Stimulated activated memory B cell treated with anti-CD40 and anti-IgM and Interleukin-4, amounts not matched to agents 10 μg/mL and 1 μg/mL and 100 μg/mL, for 72 hours (primary cell): ENCODE measurements at regions not wholly inside any gene's neighbourhood (a gene's known extent, or its start where the extent isn't known, plus 50 kb on each side); places are given as distances from the start of the nearest gene placed in this dataset.
"Not testable (repeated sequence)": the region's sequence is repeated elsewhere in the genome, so short reads cannot be mapped to it uniquely, and the experiment has no call there.

Experiments used
- ATAC-seq: fragments of 150-1000 bp; cut with Tn5 transposase; 2 replicates; pipeline ENCODE4 v1.10.0; 2021
- H3K27ac Mint-ChIP-seq: one replicate; pipeline ENCODE4 v1.8.0; 2022; ENCODE audit warnings: mild to moderate bottlenecking, mixed read lengths
- H3K27me3 Mint-ChIP-seq: one replicate; pipeline ENCODE4 v1.8.0; 2022; ENCODE audit warnings: mixed read lengths
- H3K36me3 Mint-ChIP-seq: one replicate; pipeline ENCODE4 v1.8.0; 2022; ENCODE audit warnings: mixed read lengths
- H3K4me1 Mint-ChIP-seq: one replicate; pipeline ENCODE4 v1.8.0; 2022; ENCODE audit warnings: mixed read lengths
- H3K4me3 Mint-ChIP-seq: one replicate; pipeline ENCODE4 v1.8.0; 2022; ENCODE audit warnings: mild to moderate bottlenecking, moderate library complexity, mixed read lengths
- H3K9me3 Mint-ChIP-seq: one replicate; pipeline ENCODE4 v1.8.0; 2022; ENCODE audit warnings: mixed read lengths

DNA sequence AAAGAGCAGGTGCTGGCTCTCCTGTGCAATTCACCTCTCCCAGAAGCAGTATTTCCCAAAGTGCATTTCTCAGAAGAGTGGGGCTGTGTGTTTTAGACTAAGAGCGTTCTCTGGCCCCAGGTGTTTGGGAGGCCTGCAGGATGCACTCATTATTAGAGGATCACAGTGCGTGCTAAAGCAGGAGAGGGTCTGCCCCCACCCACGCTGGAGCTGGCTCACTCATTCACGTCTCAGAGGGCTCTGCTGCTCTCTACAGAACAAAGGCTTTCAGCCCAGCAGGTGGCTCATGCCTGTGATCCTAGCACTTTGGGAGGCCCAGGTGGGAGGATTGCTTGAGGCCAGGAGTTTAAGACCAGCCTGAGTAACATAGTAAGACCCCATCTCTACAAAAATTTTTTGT lies 756.7 kb downstream of the UQCRFS1 start:
- H3K9me3 Mint-ChIP-seq: peaks cover 16% of the 10 kb centered on the region
- H3K4me3 Mint-ChIP-seq: no peak overlapping the region
- ATAC-seq: no peak
- peaks cover 6% of the 10 kb centered on the region for H3K4me1 Mint-ChIP-seq
- no peaks in the 10 kb centered on the region for H3K36me3 Mint-ChIP-seq
- no peaks in the 10 kb centered on the region for H3K27me3 Mint-ChIP-seq
- no peak overlapping the region for H3K27ac Mint-ChIP-seq

DNA sequence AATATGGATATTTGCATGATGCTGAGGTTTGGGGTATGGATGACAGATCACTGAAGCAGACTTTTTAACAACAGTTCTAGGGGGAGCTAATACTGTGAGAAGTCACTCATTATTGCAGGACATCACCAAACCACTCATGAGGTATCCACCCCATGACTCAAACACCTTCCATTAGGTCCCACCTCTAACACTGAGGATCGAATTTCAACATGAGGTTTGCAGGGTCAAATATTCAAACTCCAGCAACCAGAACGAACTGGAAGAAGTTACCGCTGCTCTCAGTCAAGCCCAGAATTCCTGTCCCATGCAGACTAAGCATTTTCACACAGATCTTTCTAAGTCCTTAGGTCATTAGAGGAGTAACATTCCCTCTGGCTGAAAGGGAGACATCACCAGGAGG lies 758.9 kb downstream of the UQCRFS1 start:
- Mint-ChIP-seq H3K4me1 (no peaks in the 10 kb centered on the region), H3K27ac (no peak overlapping the region), H3K4me3 (no peak overlapping the region), H3K36me3 (no peaks in the 10 kb centered on the region), H3K9me3 (peaks cover 12% of the 10 kb centered on the region), H3K27me3 (no peaks in the 10 kb centered on the region)
- no peak for ATAC-seq

DNA sequence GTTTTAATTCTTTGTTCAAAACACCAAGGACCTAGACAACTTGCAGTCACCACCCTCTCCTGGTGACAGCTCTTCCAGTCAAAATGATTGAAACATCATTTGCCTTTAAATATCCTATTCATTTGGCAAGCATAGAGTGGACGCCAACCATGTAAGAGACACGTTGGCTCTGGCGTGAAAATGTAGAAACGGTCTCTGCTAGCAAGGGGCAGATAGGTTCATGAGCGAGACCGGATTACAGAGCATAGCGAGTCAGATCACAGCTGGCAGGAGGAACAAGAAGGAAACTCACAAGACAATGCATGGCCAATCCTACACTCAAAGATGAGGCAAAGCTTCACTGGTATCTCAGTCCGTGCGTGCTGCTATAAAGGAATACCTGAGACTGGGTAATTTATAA lies 759.5 kb downstream of the UQCRFS1 start:
- Mint-ChIP-seq H3K27ac (no peak overlapping the region), H3K9me3 (peaks cover 12% of the 10 kb centered on the region), H3K27me3 (no peaks in the 10 kb centered on the region), H3K4me3 (no peak overlapping the region), H3K36me3 (no peaks in the 10 kb centered on the region), H3K4me1 (no peaks in the 10 kb centered on the region)
- ATAC-seq: no peak

DNA sequence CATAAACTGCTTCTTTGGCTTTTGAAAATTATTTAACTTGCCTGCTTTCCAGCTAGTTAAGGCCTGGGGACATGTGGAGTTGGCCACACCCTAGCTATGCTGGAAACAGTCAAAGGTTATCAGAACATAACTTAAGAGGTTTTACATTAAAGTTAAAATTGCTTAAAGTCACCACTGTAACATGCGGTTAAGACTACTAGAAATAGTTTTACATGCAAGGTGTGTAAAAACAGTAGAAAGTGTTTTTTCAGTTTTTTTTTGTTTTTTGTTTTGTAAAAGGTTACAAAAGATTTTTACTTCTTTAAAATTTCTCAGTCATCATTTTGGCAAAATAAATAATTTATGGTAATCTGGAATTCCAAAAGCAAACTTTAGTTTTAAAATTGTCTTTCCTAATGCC lies 763.1 kb downstream of the UQCRFS1 start:
- H3K36me3 Mint-ChIP-seq: no peaks in the 10 kb centered on the region
- H3K9me3 Mint-ChIP-seq: peaks cover 17% of the 10 kb centered on the region
- no peaks in the 10 kb centered on the region for H3K27me3 Mint-ChIP-seq
- H3K27ac Mint-ChIP-seq: no peak overlapping the region
- no peak overlapping the region for H3K4me3 Mint-ChIP-seq
- no peak for ATAC-seq
- H3K4me1 Mint-ChIP-seq: no peaks in the 10 kb centered on the region

DNA sequence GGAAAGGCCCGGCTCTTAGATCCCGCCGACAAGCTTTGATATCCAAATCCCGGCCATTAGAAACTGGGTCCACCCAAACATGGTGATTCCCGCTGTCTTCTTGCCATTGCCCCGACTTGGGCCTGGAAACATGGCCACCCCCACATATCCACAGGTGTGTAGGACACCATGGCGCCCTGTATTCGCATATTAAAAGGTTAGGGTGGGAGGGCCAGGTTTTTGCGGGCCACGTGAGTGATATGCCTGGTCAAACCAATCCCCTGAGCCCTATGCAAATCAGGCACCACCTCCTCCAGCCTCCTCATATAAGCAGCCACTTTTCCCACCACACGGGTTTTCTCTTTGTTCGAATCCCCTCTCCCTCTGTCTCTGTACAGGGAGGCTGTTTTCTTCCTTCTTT lies 766.4 kb downstream of the UQCRFS1 start:
- Mint-ChIP-seq H3K27me3 (no peaks in the 10 kb centered on the region), H3K4me3 (no peak overlapping the region), H3K36me3 (no peaks in the 10 kb centered on the region), H3K9me3 (peaks cover 13% of the 10 kb centered on the region), H3K27ac (no peak overlapping the region), H3K4me1 (no peaks in the 10 kb centered on the region)
- no peak for ATAC-seq

DNA sequence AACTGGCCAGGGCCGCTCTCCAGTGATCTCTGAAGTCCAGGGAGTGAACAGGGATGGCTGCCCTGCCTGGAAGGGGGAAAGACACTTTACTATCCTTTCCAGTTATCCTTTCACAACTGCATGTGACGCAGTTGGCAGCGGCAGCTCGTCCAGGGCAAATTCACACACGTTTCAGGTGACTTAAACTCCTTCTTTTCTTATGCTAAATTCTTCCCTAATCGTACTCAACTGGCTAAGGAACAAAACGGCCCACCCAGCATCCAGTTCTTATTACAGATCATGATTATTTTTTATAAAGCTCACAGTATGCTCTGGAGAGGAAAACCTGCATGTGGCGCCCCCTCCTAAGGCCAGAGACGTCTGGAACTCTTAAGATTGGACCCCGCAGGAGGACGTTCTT lies 767.1 kb downstream of the UQCRFS1 start:
- H3K4me1 Mint-ChIP-seq: no peaks in the 10 kb centered on the region
- H3K9me3 Mint-ChIP-seq: peaks cover 13% of the 10 kb centered on the region
- no peak overlapping the region for H3K4me3 Mint-ChIP-seq
- H3K36me3 Mint-ChIP-seq: no peaks in the 10 kb centered on the region
- ATAC-seq: no peak
- H3K27me3 Mint-ChIP-seq: no peaks in the 10 kb centered on the region
- no peak overlapping the region for H3K27ac Mint-ChIP-seq

DNA sequence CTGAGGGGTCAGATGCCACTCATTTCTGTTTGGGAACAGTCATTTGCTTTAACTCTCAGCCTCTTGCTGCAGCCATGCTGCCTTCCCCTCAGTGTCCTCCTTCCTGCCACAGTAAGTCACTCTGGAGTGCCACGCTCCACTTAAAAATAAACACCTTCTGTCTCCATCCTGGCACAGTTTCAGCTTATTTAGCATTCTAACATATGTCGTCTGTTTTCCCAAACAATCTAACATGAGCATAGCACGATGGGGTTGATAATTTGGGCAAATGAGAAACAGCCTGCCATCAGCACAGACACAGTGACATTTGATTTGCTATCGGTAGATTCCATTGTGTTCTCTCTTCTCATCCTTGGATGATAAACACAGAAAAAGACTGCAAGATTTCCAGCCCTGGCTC lies 768.6 kb downstream of the UQCRFS1 start:
- Mint-ChIP-seq H3K4me3 (no peak overlapping the region), H3K4me1 (no peaks in the 10 kb centered on the region), H3K27ac (no peak overlapping the region), H3K36me3 (no peaks in the 10 kb centered on the region), H3K27me3 (no peaks in the 10 kb centered on the region), H3K9me3 (peaks cover 13% of the 10 kb centered on the region)
- no peak for ATAC-seq

DNA sequence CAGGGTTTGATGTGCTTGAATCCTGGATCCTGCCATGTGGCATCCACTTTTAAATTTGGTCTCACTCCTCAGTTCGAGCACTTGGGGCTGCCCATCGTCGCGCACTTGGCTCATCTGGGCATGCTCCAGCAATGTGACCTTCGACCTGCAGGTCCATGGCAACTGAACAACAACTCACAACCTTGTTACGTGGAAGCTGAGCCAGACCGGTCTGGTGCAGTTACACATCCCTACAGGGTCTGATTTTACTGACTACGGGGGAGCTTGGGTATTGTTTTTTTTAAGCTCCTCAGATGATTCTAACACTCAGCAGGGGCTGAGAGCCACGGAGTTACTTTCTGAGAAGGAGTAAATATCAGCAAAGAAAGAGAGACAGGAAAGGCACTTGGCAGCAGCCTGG lies 769.6 kb downstream of the UQCRFS1 start:
- no peaks in the 10 kb centered on the region for H3K36me3 Mint-ChIP-seq
- no peak for ATAC-seq
- H3K4me1 Mint-ChIP-seq: no peaks in the 10 kb centered on the region
- H3K27me3 Mint-ChIP-seq: no peaks in the 10 kb centered on the region
- no peak overlapping the region for H3K27ac Mint-ChIP-seq
- no peak overlapping the region for H3K4me3 Mint-ChIP-seq
- peaks cover 13% of the 10 kb centered on the region for H3K9me3 Mint-ChIP-seq

DNA sequence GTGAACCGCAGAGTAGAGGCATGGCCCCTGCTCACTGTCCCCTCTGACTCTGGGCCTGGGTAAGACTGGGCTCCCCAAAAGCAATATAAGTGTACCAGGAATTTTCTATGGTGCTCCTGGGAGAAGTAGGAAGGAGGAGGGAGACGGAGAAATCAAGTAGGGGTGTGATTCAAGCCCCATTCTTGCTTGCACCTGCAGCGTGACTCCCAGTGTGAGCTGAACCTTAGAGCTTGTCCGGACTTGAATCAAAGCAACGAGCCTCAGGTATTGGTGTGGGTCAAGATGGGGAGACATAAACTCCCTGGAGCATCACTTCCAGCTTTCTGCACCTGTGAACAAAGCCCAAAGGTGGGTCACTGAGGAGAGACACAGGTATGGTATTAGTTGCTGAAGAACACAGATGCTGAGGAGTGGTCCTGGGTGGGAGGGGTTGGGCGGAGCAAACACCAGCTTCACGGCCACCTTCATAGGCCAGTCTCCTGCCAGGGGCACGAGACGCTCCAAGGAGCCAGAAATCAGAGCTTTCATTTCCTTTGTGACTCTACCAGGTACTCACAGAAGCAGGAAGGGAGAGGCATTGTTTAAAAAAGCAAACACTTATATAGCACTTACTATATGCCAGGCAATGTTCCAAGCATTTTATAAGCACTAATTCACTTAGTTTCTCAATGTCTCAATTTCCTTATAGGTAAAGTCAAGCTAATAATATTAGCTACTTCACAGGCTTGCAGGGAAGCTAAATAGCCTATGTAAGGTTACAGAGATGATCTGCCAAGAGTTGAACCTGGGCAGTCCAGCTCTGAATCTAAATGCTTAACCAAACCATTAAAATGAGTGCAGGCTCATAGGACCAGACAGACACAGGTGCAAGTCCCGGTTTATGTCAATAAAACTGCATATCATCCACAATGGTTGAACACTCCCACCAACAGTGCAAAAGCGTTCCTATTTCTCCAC lies 775.3 kb downstream of the UQCRFS1 start:
- H3K4me3 Mint-ChIP-seq: no peak overlapping the region
- H3K27me3 Mint-ChIP-seq: no peaks in the 10 kb centered on the region
- ATAC-seq: no peak
- H3K9me3 Mint-ChIP-seq: peaks cover 24% of the 10 kb centered on the region
- H3K36me3 Mint-ChIP-seq: peaks cover 4% of the 10 kb centered on the region
- H3K27ac Mint-ChIP-seq: no peak overlapping the region
- no peaks in the 10 kb centered on the region for H3K4me1 Mint-ChIP-seq

DNA sequence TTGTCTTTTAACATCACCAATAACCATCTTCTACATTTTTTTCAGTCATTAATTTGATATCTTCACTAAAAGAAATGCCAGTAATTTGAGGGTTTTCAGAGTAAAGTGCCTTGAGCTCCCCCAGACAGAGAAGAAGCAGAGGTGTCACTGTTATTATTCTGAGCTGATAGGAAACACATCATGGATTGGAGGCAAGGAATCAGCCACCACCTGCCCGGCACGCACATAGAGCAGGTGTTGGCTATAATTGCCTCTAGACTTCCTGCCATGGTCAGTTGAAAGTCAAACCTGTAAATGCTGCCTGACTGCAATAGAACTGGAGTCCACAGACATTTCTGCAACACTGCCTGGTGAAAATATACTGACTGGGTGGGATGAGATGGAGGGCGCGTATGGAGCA lies 776.6 kb downstream of the UQCRFS1 start:
- Mint-ChIP-seq H3K4me1 (no peaks in the 10 kb centered on the region), H3K27ac (no peak overlapping the region)

DNA sequence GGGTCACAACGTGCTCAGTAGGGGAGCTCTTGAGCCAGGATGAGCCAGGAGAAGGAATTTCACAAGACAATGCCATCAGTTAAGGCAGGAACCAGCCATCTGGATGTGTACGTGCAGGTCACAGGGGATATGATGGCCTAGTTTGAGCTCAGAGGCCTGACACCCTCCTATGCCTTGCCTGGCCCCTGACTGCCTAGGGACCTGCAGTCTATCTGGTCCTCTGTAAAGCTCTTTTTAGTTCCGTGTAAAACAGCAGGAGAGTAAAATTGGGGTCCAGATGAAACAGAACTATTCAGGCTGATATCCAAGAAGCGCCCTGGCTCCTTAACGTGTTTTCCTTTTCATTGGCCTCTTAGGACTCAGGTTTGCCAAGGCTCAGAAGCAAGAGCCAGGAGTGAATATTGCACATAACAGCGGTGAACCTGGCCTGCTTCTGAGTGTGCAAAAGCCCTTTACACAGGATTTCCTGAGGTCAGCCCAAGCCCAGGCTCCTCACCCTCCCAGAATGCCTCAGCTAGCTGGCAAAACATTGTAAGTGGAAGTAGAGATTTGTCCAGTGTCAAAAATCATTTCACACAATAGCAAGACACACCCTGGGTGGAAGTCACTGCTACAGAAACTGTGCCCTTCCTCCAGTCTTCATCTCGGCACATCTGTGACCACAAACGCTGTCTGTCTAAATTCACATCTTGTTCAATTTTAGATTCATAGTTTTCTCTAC lies 777.2 kb downstream of the UQCRFS1 start:
- Mint-ChIP-seq H3K9me3 (peaks cover 32% of the 10 kb centered on the region), H3K27ac (no peak overlapping the region), H3K4me3 (no peak overlapping the region), H3K27me3 (no peaks in the 10 kb centered on the region), H3K36me3 (peaks cover 4% of the 10 kb centered on the region), H3K4me1 (no peaks in the 10 kb centered on the region)
- ATAC-seq: no peak

More for the DNA sequence above, 776.6 kb downstream of the UQCRFS1 start:
- peaks cover 32% of the 10 kb centered on the region for H3K9me3 Mint-ChIP-seq
- no peaks in the 10 kb centered on the region for H3K27me3 Mint-ChIP-seq
- no peak overlapping the region for H3K4me3 Mint-ChIP-seq
- H3K36me3 Mint-ChIP-seq: peaks cover 4% of the 10 kb centered on the region
- no peak for ATAC-seq

DNA sequence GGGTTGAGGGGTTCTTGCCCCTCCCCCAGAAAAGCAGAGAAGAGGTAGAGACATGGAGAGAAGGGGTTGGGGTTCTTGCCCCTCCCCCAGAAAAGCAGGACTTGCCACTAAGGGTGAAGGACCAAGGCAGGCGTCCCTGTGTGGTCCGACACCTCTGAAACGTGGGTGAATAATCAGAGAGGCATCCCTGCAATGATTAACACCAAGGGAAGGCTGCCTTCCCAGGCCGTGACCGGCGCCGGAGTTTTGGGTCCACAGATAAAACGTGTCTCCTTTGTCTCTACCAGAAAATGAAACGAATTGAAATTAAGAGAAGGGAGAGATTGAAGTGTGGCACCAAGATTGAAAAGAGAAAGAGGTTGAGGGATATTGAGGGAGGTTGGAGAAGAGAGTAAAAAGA lies 778.2 kb downstream of the UQCRFS1 start:
- not testable (repeated sequence) for H3K36me3 Mint-ChIP-seq, H3K4me3 Mint-ChIP-seq, H3K27ac Mint-ChIP-seq, H3K4me1 Mint-ChIP-seq, ATAC-seq, H3K27me3 Mint-ChIP-seq
- peaks cover 32% of the 10 kb centered on the region for H3K9me3 Mint-ChIP-seq

DNA sequence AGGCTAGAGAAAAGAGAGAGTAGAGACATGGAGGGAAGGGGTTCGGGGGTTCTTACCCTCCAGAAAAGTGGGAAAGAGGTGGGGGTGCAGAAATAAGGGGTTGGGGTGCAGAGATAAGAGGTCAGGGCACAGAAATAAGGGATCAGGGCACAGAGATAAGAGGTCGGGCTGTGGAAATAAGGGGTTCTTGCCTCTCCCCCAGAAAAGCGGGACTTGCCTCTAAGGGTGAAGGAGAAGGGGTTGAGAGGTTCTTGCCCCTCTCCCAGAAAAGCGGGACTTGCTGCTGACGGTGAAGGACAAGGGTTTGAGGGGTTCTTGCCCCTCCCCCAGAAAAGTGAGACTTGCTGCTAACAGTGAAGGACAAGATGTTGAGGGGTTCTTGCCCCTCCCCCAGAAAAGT lies 778.6 kb downstream of the UQCRFS1 start:
- not testable (repeated sequence) for H3K36me3 Mint-ChIP-seq, ATAC-seq, H3K27ac Mint-ChIP-seq, H3K4me3 Mint-ChIP-seq, H3K4me1 Mint-ChIP-seq, H3K27me3 Mint-ChIP-seq
- peaks cover 32% of the 10 kb centered on the region for H3K9me3 Mint-ChIP-seq

DNA sequence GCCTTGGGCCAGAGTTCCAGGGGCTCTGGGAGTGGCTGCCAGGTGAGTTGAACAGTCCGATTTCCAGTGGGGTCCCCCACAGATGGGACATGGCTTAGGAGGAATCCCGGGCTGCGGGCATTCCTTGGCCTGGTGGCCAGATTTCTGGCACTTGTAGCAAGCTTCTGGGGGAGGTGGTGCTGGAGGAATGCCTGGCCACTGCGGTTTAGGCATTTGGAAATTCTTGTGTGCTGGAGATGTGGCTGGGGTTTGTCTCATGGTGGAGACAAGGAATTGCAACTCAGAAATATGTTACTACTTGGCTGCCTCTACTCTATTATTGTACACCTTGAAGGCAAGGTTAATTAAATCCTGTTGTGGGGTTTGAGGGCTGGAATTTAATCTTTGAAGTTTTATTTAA lies 779.8 kb downstream of the UQCRFS1 start:
- not testable (repeated sequence) for ATAC-seq, H3K36me3 Mint-ChIP-seq, H3K27ac Mint-ChIP-seq, H3K27me3 Mint-ChIP-seq, H3K4me3 Mint-ChIP-seq, H3K4me1 Mint-ChIP-seq
- H3K9me3 Mint-ChIP-seq: peaks cover 32% of the 10 kb centered on the region

DNA sequence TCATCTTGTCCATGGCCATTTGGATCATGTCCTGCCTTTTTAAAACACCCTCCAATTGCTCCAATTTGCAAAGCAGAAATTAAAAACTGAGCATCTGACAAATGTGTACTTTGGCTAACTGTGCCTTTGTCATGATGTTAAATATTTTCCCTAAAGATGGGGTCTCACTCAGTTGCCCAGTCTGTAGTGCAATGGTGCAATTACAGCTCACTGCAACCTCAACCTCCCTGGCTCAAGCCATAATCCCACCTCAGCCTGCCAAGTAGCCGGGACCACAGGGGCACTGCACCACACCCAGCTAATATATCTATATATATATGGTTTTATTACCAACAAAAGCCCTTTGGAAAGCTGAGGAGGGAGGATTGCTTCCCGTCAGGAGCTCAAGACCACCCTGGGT lies 782.7 kb downstream of the UQCRFS1 start:
- Mint-ChIP-seq H3K4me1 (no peaks in the 10 kb centered on the region), H3K27ac (no peak overlapping the region), H3K9me3 (peaks cover 33% of the 10 kb centered on the region), H3K36me3 (peaks cover 4% of the 10 kb centered on the region), H3K4me3 (no peak overlapping the region), H3K27me3 (no peaks in the 10 kb centered on the region)
- no peak for ATAC-seq

DNA sequence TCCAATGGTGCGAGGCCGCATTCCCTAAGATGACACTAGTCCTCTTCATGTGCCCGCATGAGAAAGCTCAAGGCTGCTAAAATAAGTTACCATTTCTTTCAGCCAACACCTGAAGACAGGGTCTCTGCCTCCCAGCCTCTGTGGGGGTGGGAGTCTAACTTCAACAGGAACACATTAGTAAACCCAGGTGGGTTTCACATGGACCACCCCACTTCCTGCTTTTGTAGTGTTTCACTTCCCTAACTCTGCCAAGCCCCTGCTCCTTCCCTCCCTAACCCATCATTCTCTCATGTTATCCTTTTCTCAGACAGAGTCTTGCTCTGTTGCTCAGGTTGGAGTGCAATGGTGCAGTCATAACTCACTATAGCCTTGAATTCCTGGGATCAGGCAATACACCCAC lies 783.6 kb downstream of the UQCRFS1 start:
- Mint-ChIP-seq H3K36me3 (peaks cover 2% of the 10 kb centered on the region), H3K27ac (no peak overlapping the region), H3K4me3 (no peak overlapping the region), H3K4me1 (no peaks in the 10 kb centered on the region), H3K27me3 (no peaks in the 10 kb centered on the region), H3K9me3 (peaks cover 25% of the 10 kb centered on the region)
- no peak for ATAC-seq
